ENCODE measurements at regions not wholly inside any gene's neighbourhood (a gene's known extent, or its start where the extent isn't known, plus 50 kb on each side); places are given as distances from the start of the nearest gene placed in this dataset.

DNA sequence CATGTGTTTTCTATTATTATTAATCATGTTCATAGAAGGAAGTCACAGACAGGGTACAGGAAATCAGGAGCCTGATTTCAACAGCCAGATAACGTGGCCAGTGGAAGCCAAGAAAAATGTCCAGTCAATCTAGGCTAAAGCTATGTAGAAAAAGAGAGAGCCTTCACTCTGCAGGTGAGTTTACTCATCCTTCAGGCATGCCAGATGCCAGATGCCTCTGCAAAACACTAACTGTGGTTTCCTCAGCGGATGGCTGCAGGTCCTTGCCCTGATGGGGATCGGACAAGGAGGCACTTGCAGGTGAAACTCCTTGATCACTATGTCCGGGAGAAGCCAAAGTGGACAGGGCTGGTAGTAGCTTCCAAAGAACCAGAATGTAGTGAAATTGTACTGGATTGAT lies 962.3 kb upstream of the RAG2 start (continued):
- TF ChIP-seq AGO2 (optimal IDR thresholded peaks at IDR 0.05; ENCODE audit: low read depth, low read length) (no peak), DMAP1 (CRISPR knock-in tag; IDR thresholded peaks at IDR 0.05) (no peak)

DNA sequence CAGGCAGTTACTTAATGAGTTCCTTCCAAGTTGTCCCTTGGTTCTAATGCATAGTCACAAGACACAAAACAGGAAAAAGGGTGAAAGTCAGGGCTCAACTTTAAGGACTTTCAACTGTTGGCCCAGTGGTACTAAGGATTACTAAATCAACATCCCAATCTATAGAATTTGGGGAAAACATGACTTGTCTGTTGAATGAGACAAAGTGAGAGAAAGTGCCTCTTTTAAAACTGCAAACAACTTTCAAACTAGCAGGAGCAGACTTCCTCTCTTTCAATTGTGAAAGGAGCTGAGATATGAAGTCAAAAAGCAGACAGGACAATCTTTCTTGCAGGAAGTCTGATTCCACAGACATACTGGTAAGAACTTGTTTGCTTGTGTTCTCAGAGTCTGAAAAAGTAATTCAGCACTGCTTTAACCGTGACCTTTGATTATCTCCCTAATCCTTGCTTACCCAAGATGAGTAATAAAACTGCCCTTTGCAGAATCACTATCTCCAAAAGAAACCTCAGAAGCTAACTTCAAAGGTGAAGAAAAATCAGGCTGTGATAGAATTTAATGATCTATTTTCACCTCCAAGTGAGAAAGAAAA lies 960.7 kb upstream of the RAG2 start:
- peaks cover 69% of the 10 kb centered on the region for H3K9me3 ChIP-seq (ENCODE audit: low read length)
- H3K27ac ChIP-seq (ENCODE audit: extremely low read length, insufficient read depth, low read length), result no peak overlapping the region
- CTCF ChIA-PET (ENCODE audit: low intra/inter-chr PET ratio, low total read pairs), result no interaction called here
- H3K79me2 ChIP-seq (ENCODE audit: insufficient read depth, low read length), result no peaks in the 10 kb centered on the region
- no peak overlapping the region for H2AFZ ChIP-seq (ENCODE audit: low read length)
- H3K4me2 ChIP-seq (ENCODE audit: low read depth, low read length), result no peak overlapping the region
- no peaks in the 10 kb centered on the region for H3K36me3 ChIP-seq (replicated peaks in 1 of 2; ENCODE audit: control insufficient read depth in 1 of 2, insufficient read depth in 2 of 2, low read length in 2 of 2)
- TF ChIP-seq NFE2L2 (IDR thresholded peaks at IDR 0.05; ENCODE audit: low read length) (no peak), ATM (IDR thresholded peaks at IDR 0.05; ENCODE audit: borderline replicate concordance) (no peak), DPF2 (CRISPR knock-in tag; IDR thresholded peaks at IDR 0.05; ENCODE audit: borderline replicate concordance, low read depth) (no peak), NCOR1 (IDR thresholded peaks at IDR 0.05; ENCODE audit: borderline replicate concordance, low read length) (no peak), NR2F6 (IDR thresholded peaks at IDR 0.05) (no peak), NR2F6 (CRISPR knock-in tag; IDR thresholded peaks at IDR 0.05) (no peak), SP4 (CRISPR knock-in tag; IDR thresholded peaks at IDR 0.05) (no peak)
- TF ChIP-seq, protein P1, sequence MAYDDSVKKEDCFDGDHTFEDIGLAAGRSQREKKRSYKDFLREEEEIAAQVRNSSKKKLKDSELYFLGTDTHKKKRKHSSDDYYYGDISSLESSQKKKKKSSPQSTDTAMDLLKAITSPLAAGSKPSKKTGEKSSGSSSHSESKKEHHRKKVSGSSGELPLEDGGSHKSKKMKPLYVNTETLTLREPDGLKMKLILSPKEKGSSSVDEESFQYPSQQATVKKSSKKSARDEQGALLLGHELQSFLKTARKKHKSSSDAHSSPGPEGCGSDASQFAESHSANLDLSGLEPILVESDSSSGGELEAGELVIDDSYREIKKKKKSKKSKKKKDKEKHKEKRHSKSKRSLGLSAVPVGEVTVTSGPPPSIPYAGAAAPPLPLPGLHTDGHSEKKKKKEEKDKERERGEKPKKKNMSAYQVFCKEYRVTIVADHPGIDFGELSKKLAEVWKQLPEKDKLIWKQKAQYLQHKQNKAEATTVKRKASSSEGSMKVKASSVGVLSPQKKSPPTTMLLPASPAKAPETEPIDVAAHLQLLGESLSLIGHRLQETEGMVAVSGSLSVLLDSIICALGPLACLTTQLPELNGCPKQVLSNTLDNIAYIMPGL (CRISPR knock-in tag; IDR thresholded peaks at IDR 0.05; ENCODE audit: borderline replicate concordance in 1 of 2, low read depth in 1 of 2), result no peak
- H3K27me3 ChIP-seq (ENCODE audit: control insufficient read depth in 1 of 2, insufficient read depth in 2 of 2, low read length in 2 of 2), result no peaks in the 10 kb centered on the region
- no peak overlapping the region for H3K9ac ChIP-seq (ENCODE audit: insufficient read depth, low read depth, low read length)
- H3K4me3 ChIP-seq (replicated peaks in 1 of 3; ENCODE audit: insufficient read depth in 1 of 3, low read depth in 2 of 3, low read length in 3 of 3), result no peak overlapping the region
- FAIRE-seq (no peak), DNase-seq (ENCODE audit: low spot score) (no peak), ATAC-seq (no peak)
- intact Hi-C loops (cut with micrococcal nuclease; ENCODE audit: unreplicated experiment), result no loop called here
- no peaks in the 10 kb centered on the region for H4K20me1 ChIP-seq (ENCODE audit: insufficient read depth, low read length)
- WGBS (ENCODE audit: low lambda C conversion rate), result 4% methylated on average over 1 of the region's 1 CpG
- H3K4me1 ChIP-seq (ENCODE audit: insufficient read depth, low read length), result no peaks in the 10 kb centered on the region
- in situ Hi-C loops (cut with HindIII; ENCODE audit: extremely low pct_ligation_motif_present, low pct_unique_long_range_greater_than_20kb), result no loop called here
- POLR2A ChIA-PET, result no interaction called here
- BruUV-seq (replicated peaks), result no TSS peak

Data from HepG2 (cell line).